Testis (tissue), 2 donors: ENCODE measurements at regions not wholly inside any gene's neighbourhood (a gene's known extent, or its start where the extent isn't known, plus 50 kb on each side); places are given as distances from the start of the nearest gene placed in this dataset.
"Not testable (repeated sequence)": the region's sequence is repeated elsewhere in the genome, so short reads cannot be mapped to it uniquely, and the experiment has no call there.

Experiments used
- POLR2A ChIP-seq: fragments of 450-650 bp; IDR thresholded peaks from one replicate; pipeline ENCODE4 v1.6.1; 2017; ENCODE audit warnings: antibody characterized with exemption, mild to moderate bottlenecking, moderate library complexity
- TF ChIP-seq, protein P1 (sequence below), 3 experiments: fragments of 450-650 bp in 2 of 3; fragments of 200-600 bp in 1 of 3; sonication (generic) in 1 of 3; IDR thresholded peaks; one replicate each; pipeline ENCODE4 v1.5.1; 2016 to 2019; ENCODE audit warnings: antibody characterized with exemption in 3 of 3, mild to moderate bottlenecking in 2 of 3, moderate library complexity in 1 of 3

DNA sequence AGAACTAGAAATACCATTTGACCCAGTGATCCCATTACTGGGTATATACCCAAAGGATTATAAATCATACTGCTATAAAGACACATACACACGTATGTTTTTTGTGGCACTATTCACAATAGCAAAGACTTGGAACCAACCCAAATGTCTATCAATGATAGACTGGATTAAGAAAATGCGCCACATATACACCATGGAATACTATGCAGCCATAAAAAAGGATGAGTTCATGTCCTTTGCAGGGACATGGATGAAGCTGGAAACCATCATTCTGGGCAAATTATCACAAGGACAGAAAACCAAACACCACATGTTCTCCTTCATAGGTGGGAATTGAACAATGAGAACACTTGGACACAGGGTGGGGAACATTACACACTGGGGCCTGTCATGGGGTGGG lies 104.9 kb upstream of the ADTRP start:
- TF ChIP-seq, protein P1, sequence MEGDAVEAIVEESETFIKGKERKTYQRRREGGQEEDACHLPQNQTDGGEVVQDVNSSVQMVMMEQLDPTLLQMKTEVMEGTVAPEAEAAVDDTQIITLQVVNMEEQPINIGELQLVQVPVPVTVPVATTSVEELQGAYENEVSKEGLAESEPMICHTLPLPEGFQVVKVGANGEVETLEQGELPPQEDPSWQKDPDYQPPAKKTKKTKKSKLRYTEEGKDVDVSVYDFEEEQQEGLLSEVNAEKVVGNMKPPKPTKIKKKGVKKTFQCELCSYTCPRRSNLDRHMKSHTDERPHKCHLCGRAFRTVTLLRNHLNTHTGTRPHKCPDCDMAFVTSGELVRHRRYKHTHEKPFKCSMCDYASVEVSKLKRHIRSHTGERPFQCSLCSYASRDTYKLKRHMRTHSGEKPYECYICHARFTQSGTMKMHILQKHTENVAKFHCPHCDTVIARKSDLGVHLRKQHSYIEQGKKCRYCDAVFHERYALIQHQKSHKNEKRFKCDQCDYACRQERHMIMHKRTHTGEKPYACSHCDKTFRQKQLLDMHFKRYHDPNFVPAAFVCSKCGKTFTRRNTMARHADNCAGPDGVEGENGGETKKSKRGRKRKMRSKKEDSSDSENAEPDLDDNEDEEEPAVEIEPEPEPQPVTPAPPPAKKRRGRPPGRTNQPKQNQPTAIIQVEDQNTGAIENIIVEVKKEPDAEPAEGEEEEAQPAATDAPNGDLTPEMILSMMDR (IDR thresholded peaks at IDR 0.05), result not testable (repeated sequence)
- not testable (repeated sequence) for TF ChIP-seq POLR2A
